Keratinocyte (primary cell): ENCODE measurements at regions not wholly inside any gene's neighbourhood (a gene's known extent, or its start where the extent isn't known, plus 50 kb on each side); places are given as distances from the start of the nearest gene placed in this dataset.

Source experiments
- DNase-seq: peaks from one replicate; pipeline ENCODE4 v3.0.0-alpha.2; 2011; ENCODE audit warnings: low read depth, missing footprints, low spot score
- FAIRE-seq: peaks from 2 replicates; lab custom pipeline; 2011; peaks lifted over from hg19 to GRCh38; lab: Jason Lieb, UNC
- H2AFZ ChIP-seq: 2 replicates; pipeline ENCODE4 v1.6.0; 2012; ENCODE audit warnings: low read length, control low read depth, inconsistent platforms; ENCODE audit not compliant: control insufficient read depth
- H3K27ac ChIP-seq: 2 replicates; pipeline ENCODE4 v1.5.1; 2011; ENCODE audit warnings: low read length; ENCODE audit not compliant: control insufficient read depth, insufficient read depth
- H3K27me3 ChIP-seq: 3 replicates; pipeline ENCODE4 v1.6.0; 2011; ENCODE audit warnings: low read length; ENCODE audit not compliant: control insufficient read depth, insufficient read depth; ENCODE audit errors: extremely low read depth
- H3K36me3 ChIP-seq, 2 experiments: 2 replicates in 1 of 2; 3 replicates in 1 of 2; pipeline ENCODE4 v1.5.1; 2011; ENCODE audit warnings: low read length in 2 of 2, mild to moderate bottlenecking in 1 of 2; ENCODE audit not compliant: control insufficient read depth in 2 of 2, insufficient read depth in 2 of 2; ENCODE audit errors: extremely low read depth in 1 of 2
- H3K4me1 ChIP-seq: 3 replicates; pipeline ENCODE4 v1.5.1; 2011; ENCODE audit warnings: low read length; ENCODE audit not compliant: control insufficient read depth, insufficient read depth; ENCODE audit errors: extremely low read depth
- H3K4me2 ChIP-seq: 3 replicates; pipeline ENCODE4 v1.6.0; 2011; ENCODE audit warnings: low read depth, low read length; ENCODE audit not compliant: control insufficient read depth, insufficient read depth; ENCODE audit errors: extremely low read depth
- H3K4me3 ChIP-seq, 3 experiments: fragments of 200-600 bp in 1 of 3; sonication (generic) in 1 of 3; 2 replicates in 2 of 3; 3 replicates in 1 of 3; pipeline ENCODE4 v1.5.1; 2011 to 2016; ENCODE audit warnings: low read length in 3 of 3, mild to moderate bottlenecking in 3 of 3, control low read depth in 2 of 3, inconsistent platforms in 1 of 3, low read depth in 1 of 3, mixed read lengths in 1 of 3, mixed run types in 1 of 3, moderate library complexity in 1 of 3; ENCODE audit not compliant: control insufficient read depth in 2 of 3, insufficient read depth in 2 of 3; ENCODE audit errors: extremely low read depth in 1 of 3
- H3K79me2 ChIP-seq: 2 replicates; pipeline ENCODE4 v1.6.0; 2012; ENCODE audit warnings: low read length; ENCODE audit not compliant: control insufficient read depth, insufficient read depth
- H3K9ac ChIP-seq: 3 replicates; pipeline ENCODE4 v1.6.0; 2011; ENCODE audit warnings: low read length; ENCODE audit not compliant: control insufficient read depth, insufficient read depth; ENCODE audit errors: extremely low read depth
- H3K9me1 ChIP-seq: 3 replicates; pipeline ENCODE4 v1.6.0; 2011; ENCODE audit warnings: low read length; ENCODE audit not compliant: control insufficient read depth, insufficient read depth; ENCODE audit errors: extremely low read depth
- H3K9me3 ChIP-seq: 2 replicates; pipeline ENCODE4 v1.5.1; 2012; ENCODE audit warnings: low read depth, low read length; ENCODE audit not compliant: control insufficient read depth
- H4K20me1 ChIP-seq: 3 replicates; pipeline ENCODE4 v1.6.0; 2011; ENCODE audit warnings: low read length; ENCODE audit not compliant: control insufficient read depth, insufficient read depth; ENCODE audit errors: extremely low read depth
- CTCF ChIP-seq, 3 experiments: IDR thresholded peaks in 1 of 3; conservative IDR thresholded peaks in 1 of 3; optimal IDR thresholded peaks in 1 of 3; 2 replicates in 2 of 3; 3 replicates in 1 of 3; pipeline versions ENCODE3 to v1.5.1; 2011; ENCODE audit warnings: low read length in 3 of 3, mild to moderate bottlenecking in 3 of 3, moderate library complexity in 2 of 3, control low read depth in 1 of 3, inconsistent platforms in 1 of 3; ENCODE audit not compliant: insufficient read depth in 2 of 3; ENCODE audit errors: extremely low read depth in 1 of 3
- EZH2 ChIP-seq: IDR thresholded peaks from one replicate; pipeline ENCODE4 v1.6.1; 2012; ENCODE audit warnings: inconsistent platforms, mild to moderate bottlenecking, low read length, moderate library complexity
- dilution Hi-C: fragments of 300-500 bp; cut with MboI; formaldehyde crosslinking; loops from one replicate; pipeline ENCODE4 v1.7.0; 2020; ENCODE audit warnings: low sequenced_read_pairs; ENCODE audit not compliant: extremely low pct_ligation_motif_present

GRCh38 chr1:38277646-38278045 is 231.1 kb upstream of the POU3F1 start:
- H2AFZ ChIP-seq = no peak overlapping the region
- H3K79me2 ChIP-seq = no peaks in the 10 kb centered on the region
- no peaks in the 10 kb centered on the region for H3K9me3 ChIP-seq
- H3K36me3 ChIP-seq = no peaks in the 10 kb centered on the region
- no peaks in the 10 kb centered on the region for H3K9me1 ChIP-seq
- no peak for DNase-seq
- no peak for FAIRE-seq
- no peak overlapping the region for H3K4me2 ChIP-seq
- dilution Hi-C loops = no loop called here
- peaks cover 5% of the 10 kb centered on the region for H3K27me3 ChIP-seq
- H3K27ac ChIP-seq = no peak overlapping the region
- no peaks in the 10 kb centered on the region for H3K4me1 ChIP-seq
- no peak overlapping the region for H3K9ac ChIP-seq
- TF ChIP-seq CTCF (optimal IDR thresholded peaks at IDR 0.05 in 1 of 3, IDR thresholded peaks at IDR 0.05 in 1 of 3, conservative IDR thresholded peaks at IDR 0.05 in 1 of 3; ENCODE audit: extremely low read depth in 1 of 3, insufficient read depth in 2 of 3, low read length in 3 of 3) (no peak), EZH2 (no peak)
- H3K4me3 ChIP-seq = no peak overlapping the region
- H4K20me1 ChIP-seq = no peaks in the 10 kb centered on the region

- DNase-seq = no peak
- Histone ChIP-seq H3K9ac (no peak overlapping the region), H3K4me1 (no peaks in the 10 kb centered on the region), H3K36me3 (no peaks in the 10 kb centered on the region), H3K27me3 (peaks cover 5% of the 10 kb centered on the region), H3K4me2 (no peak overlapping the region), H3K27ac (no peak overlapping the region), H3K9me3 (no peaks in the 10 kb centered on the region), H2AFZ (no peak overlapping the region), H4K20me1 (no peaks in the 10 kb centered on the region), H3K4me3 (no peak overlapping the region), H3K79me2 (no peaks in the 10 kb centered on the region), H3K9me1 (no peaks in the 10 kb centered on the region)
- TF ChIP-seq CTCF (optimal IDR thresholded peaks at IDR 0.05 in 1 of 3, IDR thresholded peaks at IDR 0.05 in 1 of 3, conservative IDR thresholded peaks at IDR 0.05 in 1 of 3; ENCODE audit: extremely low read depth in 1 of 3, insufficient read depth in 2 of 3, low read length in 3 of 3) (no peak), EZH2 (no peak)
- dilution Hi-C loops = no loop called here
- FAIRE-seq = no peak
These were observed 229.4 kb upstream of the POU3F1 start for GRCh38 chr1:38275960-38276359.
